GM23338 (cell line): ENCODE measurements at regions not wholly inside any gene's neighbourhood (a gene's known extent, or its start where the extent isn't known, plus 50 kb on each side); places are given as distances from the start of the nearest gene placed in this dataset.

ENCODE experiments used
- ATAC-seq: fragments of 200-7000 bp; cut with Tn5 transposase; 3 replicates; pipeline ENCODE4 v1.9.1; 2020
- DNase-seq: peaks from one replicate; pipeline ENCODE4 v3.0.0-alpha.2; 2015; ENCODE audit warnings: low spot score
- H2AFZ ChIP-seq: fragments of 200-600 bp; sonication (generic); 2 replicates; pipeline ENCODE4 v1.8.0; 2016; ENCODE audit warnings: antibody characterized with exemption, mild to moderate bottlenecking, moderate library complexity
- H3F3A ChIP-seq: fragments of 200-600 bp; sonication (generic); replicated peaks from 2 replicates; pipeline ENCODE4 v1.8.0; 2017; ENCODE audit warnings: antibody characterized with exemption, mixed run types, low read depth
- H3K27ac ChIP-seq: fragments of 200-600 bp; sonication (generic); 2 replicates; pipeline ENCODE4 v1.6.1; 2016; ENCODE audit warnings: low read depth
- H3K27me3 ChIP-seq: fragments of 200-600 bp; sonication (generic); 2 replicates; pipeline ENCODE4 v1.8.0; 2016; ENCODE audit warnings: mild to moderate bottlenecking, mixed run types, moderate library complexity; ENCODE audit not compliant: insufficient read depth
- H3K36me3 ChIP-seq: fragments of 200-600 bp; sonication (generic); 2 replicates; pipeline ENCODE4 v1.8.0; 2016; ENCODE audit warnings: mild to moderate bottlenecking; ENCODE audit not compliant: insufficient read depth
- H3K4me1 ChIP-seq: fragments of 200-600 bp; sonication (generic); 2 replicates; pipeline ENCODE4 v1.8.0; 2016; ENCODE audit warnings: mild to moderate bottlenecking, moderate library complexity; ENCODE audit not compliant: insufficient read depth
- H3K4me2 ChIP-seq: fragments of 200-600 bp; sonication (generic); 2 replicates; pipeline ENCODE4 v1.7.1; 2017; ENCODE audit warnings: mixed run types
- H3K4me3 ChIP-seq: fragments of 200-600 bp; sonication (generic); 2 replicates; pipeline ENCODE4 v1.6.1; 2016; ENCODE audit warnings: mixed run types
- H3K79me2 ChIP-seq: fragments of 200-600 bp; sonication (generic); replicated peaks from 2 replicates; pipeline ENCODE4 v1.8.0; 2017; ENCODE audit warnings: mild to moderate bottlenecking; ENCODE audit not compliant: insufficient read depth
- H3K9me2 ChIP-seq: fragments of 200-600 bp; sonication (generic); 2 replicates; pipeline ENCODE4 v1.8.0; 2017; ENCODE audit not compliant: insufficient read depth
- H4K20me1 ChIP-seq: fragments of 200-600 bp; sonication (generic); replicated peaks from 2 replicates; pipeline ENCODE4 v1.8.0; 2017; ENCODE audit warnings: mild to moderate bottlenecking; ENCODE audit not compliant: insufficient read depth
- H3K27ac Mint-ChIP-seq: 2 replicates; pipeline ENCODE4 v1.8.0; 2020; ENCODE audit warnings: inconsistent platforms, mild to moderate bottlenecking, moderate library complexity, mixed read lengths
- H3K27me3 Mint-ChIP-seq: 3 replicates; pipeline ENCODE4 v1.8.0; 2022; ENCODE audit warnings: low read depth, mild to moderate bottlenecking, moderate library complexity, mixed read lengths, inconsistent platforms; ENCODE audit not compliant: insufficient read depth, poor library complexity
- H3K36me3 Mint-ChIP-seq: 3 replicates; pipeline ENCODE4 v1.8.0; 2021; ENCODE audit warnings: low read depth, mild to moderate bottlenecking, inconsistent platforms, moderate library complexity, mixed read lengths
- H3K4me1 Mint-ChIP-seq: 3 replicates; pipeline ENCODE4 v1.8.0; 2020; ENCODE audit warnings: mild to moderate bottlenecking, inconsistent platforms, mixed read lengths
- H3K4me3 Mint-ChIP-seq: 3 replicates; pipeline ENCODE4 v1.8.0; 2021; ENCODE audit warnings: moderate library complexity, mild to moderate bottlenecking, inconsistent platforms, mixed read lengths
- H3K9me3 Mint-ChIP-seq: 3 replicates; pipeline ENCODE4 v1.8.0; 2020; ENCODE audit warnings: moderate library complexity, mild to moderate bottlenecking, inconsistent platforms, mixed read lengths
- CREB1 ChIP-seq: fragments of 250-450 bp; sonication (Bioruptor Pico); IDR thresholded peaks from 2 replicates; pipeline ENCODE4 v1.5.0; 2020; ENCODE audit warnings: low read depth, mild to moderate bottlenecking, moderate library complexity
- CTCF ChIP-seq, 2 experiments: fragments of 200-600 bp in 1 of 2; sonication (generic) in 1 of 2; conservative IDR thresholded peaks; 2 replicates each; pipeline versions ENCODE4 v1.5.1 to v1.6.1; 2016 to 2017; ENCODE audit warnings: antibody characterized with exemption in 2 of 2, low read depth in 2 of 2, mild to moderate bottlenecking in 2 of 2, moderate library complexity in 1 of 2
- ETS1 ChIP-seq: IDR thresholded peaks from 2 replicates; pipeline ENCODE4 v1.6.1; 2016; ENCODE audit warnings: antibody characterized with exemption
- EZH2 ChIP-seq: fragments of 200-600 bp; sonication (generic); IDR thresholded peaks from one replicate; pipeline ENCODE4 v1.8.0; 2017; ENCODE audit warnings: antibody characterized with exemption, mild to moderate bottlenecking, low read depth; ENCODE audit not compliant: unreplicated experiment
- EZH2phosphoT487 ChIP-seq: fragments of 200-600 bp; sonication (generic); IDR thresholded peaks from one replicate; pipeline ENCODE4 v1.8.1; 2018; ENCODE audit warnings: antibody characterized with exemption; ENCODE audit not compliant: unreplicated experiment
- JUNB ChIP-seq: IDR thresholded peaks from one replicate; pipeline ENCODE4 v1.6.1; 2016; ENCODE audit warnings: antibody characterized with exemption; ENCODE audit not compliant: unreplicated experiment
- NANOG ChIP-seq: IDR thresholded peaks from 2 replicates; pipeline ENCODE4 v1.6.1; 2016; ENCODE audit warnings: antibody characterized with exemption, borderline replicate concordance
- POLR2AphosphoS5 ChIP-seq: IDR thresholded peaks from 2 replicates; pipeline ENCODE4 v1.6.1; 2016; ENCODE audit warnings: antibody characterized with exemption, low read depth
- STAT1 ChIP-seq: IDR thresholded peaks from one replicate; pipeline ENCODE4 v1.6.1; 2016; ENCODE audit warnings: antibody characterized with exemption; ENCODE audit not compliant: unreplicated experiment
- ZNF114 ChIP-seq: fragments of 250-450 bp; sonication (Bioruptor Pico); IDR thresholded peaks from 2 replicates; pipeline ENCODE4 v1.5.0; 2020; ENCODE audit warnings: mild to moderate bottlenecking, moderate library complexity
- ZNF331 ChIP-seq: fragments of 250-450 bp; sonication (Bioruptor Pico); IDR thresholded peaks from 2 replicates; pipeline ENCODE4 v1.5.0; 2020; ENCODE audit warnings: low read depth, mild to moderate bottlenecking, moderate library complexity
- ZNF462 ChIP-seq: fragments of 250-450 bp; sonication (Bioruptor Pico); IDR thresholded peaks from 2 replicates; pipeline ENCODE4 v1.5.0; 2020; ENCODE audit warnings: mild to moderate bottlenecking, moderate library complexity
- TF ChIP-seq, protein P1 (sequence below): IDR thresholded peaks from one replicate; pipeline ENCODE4 v1.6.1; 2018; ENCODE audit warnings: antibody characterized with exemption; ENCODE audit not compliant: unreplicated experiment

DNA sequence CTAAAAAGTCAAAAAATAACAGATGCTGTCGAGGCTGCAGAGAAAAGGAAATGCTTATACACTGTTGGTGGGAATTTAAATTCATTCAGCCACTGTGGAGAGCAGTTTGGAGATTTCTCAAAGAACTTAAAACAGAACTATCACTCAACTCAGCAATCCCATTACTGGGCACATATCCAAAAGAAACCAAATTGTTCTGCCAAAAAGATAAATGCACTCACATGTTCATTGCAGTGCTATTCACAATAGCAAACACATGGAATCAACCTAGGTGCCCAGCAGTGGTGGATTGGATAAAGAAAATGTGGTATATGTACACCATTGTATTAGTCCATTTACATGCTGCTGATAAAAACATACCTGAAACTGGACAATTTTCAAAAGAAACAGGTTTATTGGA, 116.0 kb upstream of the VGLL2 start:
- DNase-seq, result no peak
- H3K27me3 Mint-ChIP-seq, result no peaks in the 10 kb centered on the region
- TF ChIP-seq ZNF462 (CRISPR knock-in tag) (no peak), STAT1 (no peak), NANOG (no peak), ZNF331 (no peak), EZH2phosphoT487 (no peak), JUNB (no peak), POLR2AphosphoS5 (no peak), CREB1 (CRISPR knock-in tag) (no peak), EZH2 (no peak), ETS1 (no peak), ZNF114 (CRISPR knock-in tag) (no peak), CTCF (conservative IDR thresholded peaks at IDR 0.05; ENCODE audit: low read depth in 2 of 2) (no peak)
- TF ChIP-seq, protein P1, sequence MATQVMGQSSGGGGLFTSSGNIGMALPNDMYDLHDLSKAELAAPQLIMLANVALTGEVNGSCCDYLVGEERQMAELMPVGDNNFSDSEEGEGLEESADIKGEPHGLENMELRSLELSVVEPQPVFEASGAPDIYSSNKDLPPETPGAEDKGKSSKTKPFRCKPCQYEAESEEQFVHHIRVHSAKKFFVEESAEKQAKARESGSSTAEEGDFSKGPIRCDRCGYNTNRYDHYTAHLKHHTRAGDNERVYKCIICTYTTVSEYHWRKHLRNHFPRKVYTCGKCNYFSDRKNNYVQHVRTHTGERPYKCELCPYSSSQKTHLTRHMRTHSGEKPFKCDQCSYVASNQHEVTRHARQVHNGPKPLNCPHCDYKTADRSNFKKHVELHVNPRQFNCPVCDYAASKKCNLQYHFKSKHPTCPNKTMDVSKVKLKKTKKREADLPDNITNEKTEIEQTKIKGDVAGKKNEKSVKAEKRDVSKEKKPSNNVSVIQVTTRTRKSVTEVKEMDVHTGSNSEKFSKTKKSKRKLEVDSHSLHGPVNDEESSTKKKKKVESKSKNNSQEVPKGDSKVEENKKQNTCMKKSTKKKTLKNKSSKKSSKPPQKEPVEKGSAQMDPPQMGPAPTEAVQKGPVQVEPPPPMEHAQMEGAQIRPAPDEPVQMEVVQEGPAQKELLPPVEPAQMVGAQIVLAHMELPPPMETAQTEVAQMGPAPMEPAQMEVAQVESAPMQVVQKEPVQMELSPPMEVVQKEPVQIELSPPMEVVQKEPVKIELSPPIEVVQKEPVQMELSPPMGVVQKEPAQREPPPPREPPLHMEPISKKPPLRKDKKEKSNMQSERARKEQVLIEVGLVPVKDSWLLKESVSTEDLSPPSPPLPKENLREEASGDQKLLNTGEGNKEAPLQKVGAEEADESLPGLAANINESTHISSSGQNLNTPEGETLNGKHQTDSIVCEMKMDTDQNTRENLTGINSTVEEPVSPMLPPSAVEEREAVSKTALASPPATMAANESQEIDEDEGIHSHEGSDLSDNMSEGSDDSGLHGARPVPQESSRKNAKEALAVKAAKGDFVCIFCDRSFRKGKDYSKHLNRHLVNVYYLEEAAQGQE, result no peak
- H3K79me2 ChIP-seq, result no peaks in the 10 kb centered on the region
- ATAC-seq, result no peak
- no peaks in the 10 kb centered on the region for H3F3A ChIP-seq
- no peak overlapping the region for H3K4me3 ChIP-seq
- no peaks in the 10 kb centered on the region for H3K4me1 Mint-ChIP-seq
- H4K20me1 ChIP-seq, result no peaks in the 10 kb centered on the region
- no peak overlapping the region for H3K4me2 ChIP-seq
- H3K4me1 ChIP-seq, result no peaks in the 10 kb centered on the region
- no peak overlapping the region for H3K27ac ChIP-seq
- peaks cover 22% of the 10 kb centered on the region; the same call in 2 of the 3 replicates for H3K36me3 Mint-ChIP-seq
- H3K27ac Mint-ChIP-seq, result no peak overlapping the region
- no peak overlapping the region for H2AFZ ChIP-seq
- H3K27me3 ChIP-seq, result no peaks in the 10 kb centered on the region
- H3K9me3 Mint-ChIP-seq, result peaks cover 37% of the 10 kb centered on the region
- no peak overlapping the region for H3K4me3 Mint-ChIP-seq
- H3K9me2 ChIP-seq, result no peaks in the 10 kb centered on the region
- H3K36me3 ChIP-seq, result no peaks in the 10 kb centered on the region; the same call in 1 of the 2 replicates
